Fibroblast of skin of abdomen (primary cell): ENCODE measurements at regions not wholly inside any gene's neighbourhood (a gene's known extent, or its start where the extent isn't known, plus 50 kb on each side); places are given as distances from the start of the nearest gene placed in this dataset.
"Not testable (repeated sequence)": the region's sequence is repeated elsewhere in the genome, so short reads cannot be mapped to it uniquely, and the experiment has no call there.

Experiments used
- DNase-seq: peaks from one replicate; pipeline ENCODE4 v3.0.0-alpha.2; 2013

- no peak for DNase-seq
Observed at GRCh38 chr4:127344071-127344470, 288.7 kb upstream of the INTU start.

DNA sequence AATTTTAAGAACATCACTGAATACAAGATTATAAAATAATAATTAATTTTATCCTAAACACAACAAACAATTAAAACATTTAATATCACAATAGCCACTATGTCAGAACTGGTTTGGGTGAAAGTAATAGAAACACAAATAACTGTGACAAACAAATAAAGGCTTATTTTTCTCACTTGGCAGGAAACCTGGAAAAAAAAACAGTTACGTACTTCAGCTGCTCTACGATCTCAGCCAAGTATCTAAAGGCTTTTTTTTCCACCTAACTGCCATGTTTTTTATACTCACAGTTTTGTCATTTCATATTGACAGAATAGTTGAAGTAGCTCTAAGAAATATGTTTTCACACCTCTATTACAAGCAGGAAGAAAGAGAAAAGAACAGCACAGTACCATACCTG is 284.8 kb upstream of the INTU start:
- no peak for DNase-seq

GRCh38 chr4:127352220-127353113 is 280.3 kb upstream of the INTU start:
- DNase-seq = no peak

GRCh38 chr4:127355743-127356142 is 277.0 kb upstream of the INTU start:
- DNase-seq = no peak

- DNase-seq = no peak
Observed at GRCh38 chr4:127357765-127358164, 275.0 kb upstream of the INTU start.

GRCh38 chr4:127362686-127363085 is 270.1 kb upstream of the INTU start:
- DNase-seq = no peak

- DNase-seq = no peak
Observed at GRCh38 chr4:127364397-127364796, 268.4 kb upstream of the INTU start.

GRCh38 chr4:127364911-127365310 is 267.8 kb upstream of the INTU start:
- DNase-seq = no peak

DNA sequence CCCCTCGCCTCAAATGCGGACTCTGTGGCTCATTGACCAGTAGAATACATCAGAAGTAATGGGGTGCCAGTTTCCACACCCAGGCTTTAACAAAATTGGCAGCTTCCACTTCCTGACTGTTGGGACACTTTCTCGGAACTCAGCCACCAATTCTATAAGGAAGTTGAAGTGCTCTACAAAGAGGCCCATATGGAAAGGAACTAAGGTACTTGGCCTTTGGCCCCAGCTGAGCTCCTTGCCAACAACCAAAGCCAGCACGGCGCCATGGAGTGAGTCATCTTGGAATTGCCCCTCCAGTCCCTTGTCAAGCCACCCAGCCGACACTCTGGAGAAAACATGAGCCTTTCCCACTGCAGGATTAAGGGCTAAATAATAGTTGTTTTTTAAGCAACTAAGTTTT is 262.2 kb upstream of the INTU start:
- DNase-seq = no peak

DNA sequence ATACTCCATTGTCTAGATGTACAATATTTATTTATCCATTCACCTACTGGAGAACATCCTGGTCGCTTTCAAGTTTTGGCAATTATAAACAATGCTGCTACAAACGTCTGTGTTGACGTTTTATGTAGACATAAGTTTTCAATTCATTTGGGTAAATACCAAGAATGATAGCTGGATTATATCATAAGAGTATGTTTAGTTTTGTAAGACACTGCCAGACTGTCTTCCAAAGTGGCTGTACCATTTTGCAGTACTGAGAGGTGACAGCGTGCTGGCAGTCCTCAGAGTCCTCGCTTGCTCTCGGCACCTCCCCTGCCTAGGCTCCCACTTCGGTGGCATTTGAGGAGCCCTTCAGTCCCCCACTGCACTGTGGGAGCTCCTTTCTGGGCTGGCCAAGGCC is 253.3 kb upstream of the INTU start:
- DNase-seq = no peak

GRCh38 chr4:127379948-127380347 is 252.8 kb upstream of the INTU start:
- not testable (repeated sequence) for DNase-seq

GRCh38 chr4:127383666-127384065 is 249.1 kb upstream of the INTU start:
- DNase-seq = no peak

DNA sequence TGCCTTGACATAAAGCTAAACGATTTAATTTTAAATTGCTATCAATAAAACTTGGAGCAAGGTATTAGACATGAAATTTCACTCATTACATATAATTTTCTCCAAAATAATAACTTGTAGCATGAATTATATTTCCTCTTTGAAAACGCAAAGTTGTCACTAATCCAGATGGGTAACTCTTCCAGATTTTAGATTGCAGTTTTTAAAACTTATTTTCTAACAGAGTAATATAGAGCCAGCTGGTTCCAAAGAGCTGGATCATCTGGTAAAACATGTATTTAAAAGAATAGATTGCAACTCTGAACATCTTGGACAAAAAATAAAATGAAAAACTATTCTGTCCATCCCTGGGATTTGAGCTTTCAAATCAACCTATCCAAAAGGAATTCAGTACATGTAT is 238.2 kb upstream of the INTU start:
- DNase-seq = no peak

DNA sequence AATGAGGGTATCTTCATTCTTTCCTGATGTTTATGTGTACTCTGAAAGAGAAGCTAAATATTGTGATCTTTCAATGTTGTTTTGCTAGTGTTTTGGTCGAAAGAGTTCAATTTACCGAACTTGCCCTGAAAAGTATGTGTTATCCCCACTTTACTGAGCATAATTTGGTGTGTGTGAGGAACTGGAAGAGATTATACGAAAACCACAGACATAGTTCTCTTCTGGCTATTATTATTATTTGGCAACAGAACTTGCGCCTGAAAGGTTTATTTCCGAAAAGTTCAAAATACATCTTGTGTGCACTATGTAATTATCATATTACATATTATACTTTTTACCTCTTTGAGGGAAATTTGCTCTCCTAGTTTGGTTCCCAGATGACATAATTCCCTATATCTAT is 232.5 kb upstream of the INTU start:
- peak; percentile 12 for DNase-seq

DNA sequence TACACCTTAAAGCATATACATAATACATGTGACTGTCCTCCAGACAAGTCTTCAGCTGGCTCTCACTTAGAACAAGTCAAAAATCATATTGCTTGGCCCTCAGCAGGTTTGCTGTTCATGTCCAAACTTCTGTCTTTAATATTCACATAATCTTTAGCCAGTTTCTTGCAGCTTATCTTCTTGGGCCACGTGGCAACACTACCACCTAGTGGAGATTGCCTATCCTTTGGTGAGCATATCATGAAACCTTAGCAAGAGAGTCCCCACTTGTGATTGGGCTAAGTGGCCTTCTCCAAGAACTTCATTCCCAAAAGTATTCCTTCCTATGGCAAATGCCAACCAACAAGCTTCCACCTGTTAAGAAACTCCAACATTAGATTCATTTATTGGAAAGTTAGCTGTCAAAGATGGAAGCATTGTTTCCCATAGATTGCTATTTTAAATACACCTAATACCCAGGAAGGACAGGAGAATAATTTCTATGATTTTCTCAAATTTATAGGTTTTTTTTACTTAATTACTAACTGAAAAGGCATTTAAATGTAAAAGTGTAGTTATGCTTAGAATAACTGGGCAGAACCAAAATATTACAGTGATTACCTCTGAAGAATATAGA is 231.9 kb upstream of the INTU start:
- DNase-seq = peak; percentile 80

DNA sequence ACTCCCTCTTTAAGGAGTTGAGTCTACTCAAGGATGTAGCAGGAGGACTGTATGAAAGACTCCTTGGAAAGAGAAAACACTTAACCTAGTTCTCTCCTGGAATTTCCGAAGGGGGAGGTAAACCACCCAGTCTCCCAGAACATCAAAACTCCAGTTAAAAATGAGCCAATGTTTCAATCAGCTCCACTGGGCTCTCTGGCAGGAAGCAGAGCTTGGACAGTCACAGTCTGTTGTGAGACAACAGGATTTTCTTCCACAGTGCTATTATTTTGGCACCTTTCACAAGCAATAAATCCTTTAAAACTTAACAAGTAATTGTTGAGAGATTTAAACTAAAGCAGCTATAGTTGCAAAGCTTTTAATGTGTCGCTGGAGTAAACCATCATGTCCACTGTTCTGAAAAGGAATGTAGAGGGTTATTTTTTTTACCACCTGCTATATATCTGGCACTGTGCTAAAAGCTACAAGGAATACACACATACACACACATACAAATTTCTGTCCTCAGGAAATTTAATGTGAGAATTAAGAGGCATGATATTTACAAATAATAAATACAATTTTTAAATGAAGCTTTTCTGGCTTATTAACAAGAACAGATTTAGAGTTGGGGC is 229.2 kb upstream of the INTU start:
- DNase-seq = peak; percentile 28

GRCh38 chr4:127406187-127406586 is 226.6 kb upstream of the INTU start:
- DNase-seq = no peak

DNA sequence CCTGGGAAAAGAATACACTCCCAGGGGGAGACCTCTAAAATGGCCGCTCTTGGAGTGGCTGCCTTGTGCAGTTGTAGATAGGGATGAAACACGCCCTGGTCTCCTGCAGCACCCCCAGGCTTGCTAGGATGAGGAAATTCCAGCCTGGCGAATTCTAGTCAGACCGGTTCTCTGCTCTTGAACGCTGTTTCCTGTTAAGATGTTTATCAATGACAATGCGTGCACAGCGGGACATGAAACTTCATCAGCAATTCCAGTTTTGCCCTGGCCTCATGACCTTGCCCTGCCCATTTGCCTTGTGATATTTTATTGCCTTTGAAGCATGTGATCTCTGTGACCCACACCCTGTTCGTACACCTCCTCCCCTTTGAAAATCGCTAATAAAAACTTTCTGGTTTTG is 225.2 kb upstream of the INTU start:
- DNase-seq = not testable (repeated sequence)

GRCh38 chr4:127410201-127410600 is 222.6 kb upstream of the INTU start:
- no peak for DNase-seq

DNA sequence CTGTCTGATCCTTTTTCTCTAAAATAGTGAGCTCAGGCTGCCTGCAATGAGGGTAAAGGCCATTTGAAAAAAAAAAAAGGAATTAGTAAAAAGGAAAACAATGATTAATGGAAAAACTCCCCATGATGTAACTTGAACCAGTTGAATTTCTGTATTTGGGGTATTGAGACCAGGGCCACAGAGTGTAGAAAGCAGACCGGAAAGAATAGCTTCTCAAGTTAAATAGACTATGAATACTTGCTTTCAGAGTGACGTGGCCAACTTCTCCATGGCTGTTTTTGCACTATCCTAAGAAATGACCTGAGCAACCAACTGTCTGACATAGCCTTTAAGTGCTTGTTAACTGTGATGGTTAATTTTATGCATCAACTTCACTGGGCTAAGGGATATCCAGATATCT is 222.1 kb upstream of the INTU start:
- no peak for DNase-seq

DNA sequence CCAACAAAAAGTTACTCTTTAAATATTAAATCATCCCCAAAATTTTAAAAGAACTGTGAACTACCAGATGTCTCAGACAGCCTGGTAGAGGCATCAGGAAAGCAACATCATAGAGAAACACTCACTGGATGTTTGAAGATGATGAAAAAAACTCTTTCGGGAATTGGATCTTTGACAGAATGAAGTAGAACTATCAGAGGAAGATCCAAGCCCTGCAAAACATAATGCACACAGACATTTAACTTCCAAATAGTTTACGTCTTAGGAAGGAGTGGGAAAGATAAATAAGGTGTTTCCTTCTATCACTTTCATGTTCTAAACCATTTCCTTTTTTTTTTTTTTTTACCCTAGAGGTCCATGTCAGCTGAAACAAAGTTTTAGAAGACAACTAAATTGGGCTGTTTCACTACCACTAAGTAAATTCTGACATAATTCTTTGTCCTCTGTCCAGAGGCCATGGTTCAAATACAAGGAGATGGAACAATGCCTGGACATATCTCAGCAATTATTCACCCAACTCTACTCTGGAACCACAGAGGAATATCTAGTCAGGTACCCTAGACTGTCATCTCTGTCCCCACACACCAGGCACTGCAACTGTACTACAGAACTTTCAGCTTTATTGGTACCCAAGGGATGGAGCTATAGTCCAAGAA is 217.7 kb upstream of the INTU start:
- DNase-seq = no peak

DNA sequence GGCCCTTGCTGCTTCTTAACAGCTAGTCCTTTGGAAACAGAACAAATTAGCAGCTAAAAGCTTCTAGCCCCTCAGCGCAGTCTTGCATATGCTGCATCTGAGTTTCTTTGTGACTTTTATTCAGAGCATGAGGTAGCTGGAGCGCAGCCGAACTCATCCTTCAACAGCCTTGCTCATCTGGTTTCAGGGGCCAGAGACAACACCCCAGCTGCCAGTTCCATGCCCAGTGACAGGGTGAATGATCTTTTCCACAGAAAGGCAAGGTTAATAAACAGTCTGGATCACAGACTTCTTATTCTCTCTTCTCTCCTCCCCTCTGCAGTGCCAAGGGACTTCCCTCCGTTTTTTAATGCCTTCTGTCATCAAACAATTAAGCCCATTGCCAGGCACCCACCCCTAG is 216.6 kb upstream of the INTU start:
- DNase-seq = peak; percentile 3

DNA sequence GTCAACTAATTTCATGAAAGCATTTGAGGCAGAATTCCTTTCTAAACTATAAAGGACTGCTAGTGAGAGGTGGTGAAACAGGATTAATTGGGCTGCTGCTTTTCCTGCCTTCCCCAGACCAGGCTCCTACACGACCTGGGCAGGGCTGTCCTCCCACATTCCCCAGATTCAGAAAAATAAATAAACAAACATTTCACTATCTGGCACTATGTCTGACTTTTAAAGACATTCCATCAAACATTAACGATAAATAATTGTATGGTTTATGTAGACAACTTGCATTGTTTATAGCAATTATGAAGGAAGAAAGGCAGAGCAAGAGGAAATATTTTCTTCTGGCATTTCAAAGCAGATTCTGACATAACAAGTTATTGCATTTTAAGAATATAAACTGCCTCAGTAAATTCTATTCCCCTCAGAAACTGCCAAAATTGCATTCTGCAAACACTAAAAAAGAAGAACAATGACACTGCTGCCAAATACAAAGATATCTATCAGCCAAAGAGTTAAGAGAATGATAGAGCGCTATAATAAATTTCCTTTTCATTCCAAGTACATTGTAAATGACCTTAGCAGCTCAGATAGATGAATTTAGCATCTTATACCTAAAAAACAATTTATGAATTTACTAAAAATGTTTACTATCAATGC is 214.7 kb upstream of the INTU start:
- no peak for DNase-seq
